ENCODE measurements at regions not wholly inside any gene's neighbourhood (a gene's known extent, or its start where the extent isn't known, plus 50 kb on each side); places are given as distances from the start of the nearest gene placed in this dataset.
A peak's percentile ranks its signal among the peaks of the same experiment; 100 is the strongest.

GRCh38 chr17:55965051-55965450 lies 188.2 kb upstream of the ANKFN1 start:
- CTCF ChIA-PET = no interaction called here
- Mint-ChIP-seq H3K27me3 (ENCODE audit: low read depth) (peaks cover 7% of the 10 kb centered on the region), H3K36me3 (no peaks in the 10 kb centered on the region), H3K4me1 (peaks cover 11% of the 10 kb centered on the region), H3K27ac (no peak overlapping the region), H3K4me3 (no peak overlapping the region), H3K9me3 (peaks cover 7% of the 10 kb centered on the region)
- POLR2A ChIA-PET = no interaction called here
- peak; percentile 41; the same call in 1 of the 2 replicates for ATAC-seq
- DNase-seq (ENCODE audit: low spot score) = no peak
- TF ChIP-seq JUN (CRISPR knock-in tag; IDR thresholded peaks at IDR 0.05) (no peak), SMAD4 (CRISPR knock-in tag; IDR thresholded peaks at IDR 0.05) (no peak), ZNF425 (CRISPR knock-in tag; conservative IDR thresholded peaks at IDR 0.05) (no peak), ZNF317 (CRISPR knock-in tag; IDR thresholded peaks at IDR 0.05; ENCODE audit: borderline replicate concordance, low read depth) (no peak), ETV6 (CRISPR knock-in tag; IDR thresholded peaks at IDR 0.05) (no peak), USF2 (CRISPR knock-in tag; IDR thresholded peaks at IDR 0.05) (no peak), ESRRA (CRISPR knock-in tag; IDR thresholded peaks at IDR 0.05; ENCODE audit: borderline replicate concordance) (no peak), GRHL2 (CRISPR knock-in tag; IDR thresholded peaks at IDR 0.05; ENCODE audit: insufficient replicate concordance, severe bottlenecking) (no peak), PRDM15 (CRISPR knock-in tag; IDR thresholded peaks at IDR 0.05) (no peak), ELF4 (CRISPR knock-in tag; IDR thresholded peaks at IDR 0.05; ENCODE audit: low read depth) (no peak), JAZF1 (CRISPR knock-in tag; IDR thresholded peaks at IDR 0.05) (no peak), HMGA2 (CRISPR knock-in tag; IDR thresholded peaks at IDR 0.05) (no peak)
- TF ChIP-seq, protein P1, sequence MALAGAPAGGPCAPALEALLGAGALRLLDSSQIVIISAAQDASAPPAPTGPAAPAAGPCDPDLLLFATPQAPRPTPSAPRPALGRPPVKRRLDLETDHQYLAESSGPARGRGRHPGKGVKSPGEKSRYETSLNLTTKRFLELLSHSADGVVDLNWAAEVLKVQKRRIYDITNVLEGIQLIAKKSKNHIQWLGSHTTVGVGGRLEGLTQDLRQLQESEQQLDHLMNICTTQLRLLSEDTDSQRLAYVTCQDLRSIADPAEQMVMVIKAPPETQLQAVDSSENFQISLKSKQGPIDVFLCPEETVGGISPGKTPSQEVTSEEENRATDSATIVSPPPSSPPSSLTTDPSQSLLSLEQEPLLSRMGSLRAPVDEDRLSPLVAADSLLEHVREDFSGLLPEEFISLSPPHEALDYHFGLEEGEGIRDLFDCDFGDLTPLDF (CRISPR knock-in tag; IDR thresholded peaks at IDR 0.05) = no peak
- TF ChIP-seq, protein P2, sequence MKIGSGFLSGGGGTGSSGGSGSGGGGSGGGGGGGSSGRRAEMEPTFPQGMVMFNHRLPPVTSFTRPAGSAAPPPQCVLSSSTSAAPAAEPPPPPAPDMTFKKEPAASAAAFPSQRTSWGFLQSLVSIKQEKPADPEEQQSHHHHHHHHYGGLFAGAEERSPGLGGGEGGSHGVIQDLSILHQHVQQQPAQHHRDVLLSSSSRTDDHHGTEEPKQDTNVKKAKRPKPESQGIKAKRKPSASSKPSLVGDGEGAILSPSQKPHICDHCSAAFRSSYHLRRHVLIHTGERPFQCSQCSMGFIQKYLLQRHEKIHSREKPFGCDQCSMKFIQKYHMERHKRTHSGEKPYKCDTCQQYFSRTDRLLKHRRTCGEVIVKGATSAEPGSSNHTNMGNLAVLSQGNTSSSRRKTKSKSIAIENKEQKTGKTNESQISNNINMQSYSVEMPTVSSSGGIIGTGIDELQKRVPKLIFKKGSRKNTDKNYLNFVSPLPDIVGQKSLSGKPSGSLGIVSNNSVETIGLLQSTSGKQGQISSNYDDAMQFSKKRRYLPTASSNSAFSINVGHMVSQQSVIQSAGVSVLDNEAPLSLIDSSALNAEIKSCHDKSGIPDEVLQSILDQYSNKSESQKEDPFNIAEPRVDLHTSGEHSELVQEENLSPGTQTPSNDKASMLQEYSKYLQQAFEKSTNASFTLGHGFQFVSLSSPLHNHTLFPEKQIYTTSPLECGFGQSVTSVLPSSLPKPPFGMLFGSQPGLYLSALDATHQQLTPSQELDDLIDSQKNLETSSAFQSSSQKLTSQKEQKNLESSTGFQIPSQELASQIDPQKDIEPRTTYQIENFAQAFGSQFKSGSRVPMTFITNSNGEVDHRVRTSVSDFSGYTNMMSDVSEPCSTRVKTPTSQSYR (CRISPR knock-in tag; IDR thresholded peaks at IDR 0.05) = no peak
- TF ChIP-seq, protein P3, sequence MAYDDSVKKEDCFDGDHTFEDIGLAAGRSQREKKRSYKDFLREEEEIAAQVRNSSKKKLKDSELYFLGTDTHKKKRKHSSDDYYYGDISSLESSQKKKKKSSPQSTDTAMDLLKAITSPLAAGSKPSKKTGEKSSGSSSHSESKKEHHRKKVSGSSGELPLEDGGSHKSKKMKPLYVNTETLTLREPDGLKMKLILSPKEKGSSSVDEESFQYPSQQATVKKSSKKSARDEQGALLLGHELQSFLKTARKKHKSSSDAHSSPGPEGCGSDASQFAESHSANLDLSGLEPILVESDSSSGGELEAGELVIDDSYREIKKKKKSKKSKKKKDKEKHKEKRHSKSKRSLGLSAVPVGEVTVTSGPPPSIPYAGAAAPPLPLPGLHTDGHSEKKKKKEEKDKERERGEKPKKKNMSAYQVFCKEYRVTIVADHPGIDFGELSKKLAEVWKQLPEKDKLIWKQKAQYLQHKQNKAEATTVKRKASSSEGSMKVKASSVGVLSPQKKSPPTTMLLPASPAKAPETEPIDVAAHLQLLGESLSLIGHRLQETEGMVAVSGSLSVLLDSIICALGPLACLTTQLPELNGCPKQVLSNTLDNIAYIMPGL (CRISPR knock-in tag; IDR thresholded peaks at IDR 0.05) = no peak
- TF ChIP-seq, protein P4, sequence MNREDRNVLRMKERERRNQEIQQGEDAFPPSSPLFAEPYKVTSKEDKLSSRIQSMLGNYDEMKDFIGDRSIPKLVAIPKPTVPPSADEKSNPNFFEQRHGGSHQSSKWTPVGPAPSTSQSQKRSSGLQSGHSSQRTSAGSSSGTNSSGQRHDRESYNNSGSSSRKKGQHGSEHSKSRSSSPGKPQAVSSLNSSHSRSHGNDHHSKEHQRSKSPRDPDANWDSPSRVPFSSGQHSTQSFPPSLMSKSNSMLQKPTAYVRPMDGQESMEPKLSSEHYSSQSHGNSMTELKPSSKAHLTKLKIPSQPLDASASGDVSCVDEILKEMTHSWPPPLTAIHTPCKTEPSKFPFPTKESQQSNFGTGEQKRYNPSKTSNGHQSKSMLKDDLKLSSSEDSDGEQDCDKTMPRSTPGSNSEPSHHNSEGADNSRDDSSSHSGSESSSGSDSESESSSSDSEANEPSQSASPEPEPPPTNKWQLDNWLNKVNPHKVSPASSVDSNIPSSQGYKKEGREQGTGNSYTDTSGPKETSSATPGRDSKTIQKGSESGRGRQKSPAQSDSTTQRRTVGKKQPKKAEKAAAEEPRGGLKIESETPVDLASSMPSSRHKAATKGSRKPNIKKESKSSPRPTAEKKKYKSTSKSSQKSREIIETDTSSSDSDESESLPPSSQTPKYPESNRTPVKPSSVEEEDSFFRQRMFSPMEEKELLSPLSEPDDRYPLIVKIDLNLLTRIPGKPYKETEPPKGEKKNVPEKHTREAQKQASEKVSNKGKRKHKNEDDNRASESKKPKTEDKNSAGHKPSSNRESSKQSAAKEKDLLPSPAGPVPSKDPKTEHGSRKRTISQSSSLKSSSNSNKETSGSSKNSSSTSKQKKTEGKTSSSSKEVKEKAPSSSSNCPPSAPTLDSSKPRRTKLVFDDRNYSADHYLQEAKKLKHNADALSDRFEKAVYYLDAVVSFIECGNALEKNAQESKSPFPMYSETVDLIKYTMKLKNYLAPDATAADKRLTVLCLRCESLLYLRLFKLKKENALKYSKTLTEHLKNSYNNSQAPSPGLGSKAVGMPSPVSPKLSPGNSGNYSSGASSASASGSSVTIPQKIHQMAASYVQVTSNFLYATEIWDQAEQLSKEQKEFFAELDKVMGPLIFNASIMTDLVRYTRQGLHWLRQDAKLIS (CRISPR knock-in tag; IDR thresholded peaks at IDR 0.05; ENCODE audit: borderline replicate concordance) = no peak
- TF ChIP-seq, protein P5, sequence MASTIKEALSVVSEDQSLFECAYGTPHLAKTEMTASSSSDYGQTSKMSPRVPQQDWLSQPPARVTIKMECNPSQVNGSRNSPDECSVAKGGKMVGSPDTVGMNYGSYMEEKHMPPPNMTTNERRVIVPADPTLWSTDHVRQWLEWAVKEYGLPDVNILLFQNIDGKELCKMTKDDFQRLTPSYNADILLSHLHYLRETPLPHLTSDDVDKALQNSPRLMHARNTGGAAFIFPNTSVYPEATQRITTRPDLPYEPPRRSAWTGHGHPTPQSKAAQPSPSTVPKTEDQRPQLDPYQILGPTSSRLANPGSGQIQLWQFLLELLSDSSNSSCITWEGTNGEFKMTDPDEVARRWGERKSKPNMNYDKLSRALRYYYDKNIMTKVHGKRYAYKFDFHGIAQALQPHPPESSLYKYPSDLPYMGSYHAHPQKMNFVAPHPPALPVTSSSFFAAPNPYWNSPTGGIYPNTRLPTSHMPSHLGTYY (CRISPR knock-in tag; IDR thresholded peaks at IDR 0.05) = no peak
